GM21447 (cell line): ENCODE measurements at regions not wholly inside any gene's neighbourhood (a gene's known extent, or its start where the extent isn't known, plus 50 kb on each side); places are given as distances from the start of the nearest gene placed in this dataset.

Experiments used
- ATAC-seq: cut with Tn5 transposase; IDR thresholded peaks from one replicate; pipeline ENCODE4 v1.9.1; 2021; ENCODE audit not compliant: unreplicated experiment

DNA sequence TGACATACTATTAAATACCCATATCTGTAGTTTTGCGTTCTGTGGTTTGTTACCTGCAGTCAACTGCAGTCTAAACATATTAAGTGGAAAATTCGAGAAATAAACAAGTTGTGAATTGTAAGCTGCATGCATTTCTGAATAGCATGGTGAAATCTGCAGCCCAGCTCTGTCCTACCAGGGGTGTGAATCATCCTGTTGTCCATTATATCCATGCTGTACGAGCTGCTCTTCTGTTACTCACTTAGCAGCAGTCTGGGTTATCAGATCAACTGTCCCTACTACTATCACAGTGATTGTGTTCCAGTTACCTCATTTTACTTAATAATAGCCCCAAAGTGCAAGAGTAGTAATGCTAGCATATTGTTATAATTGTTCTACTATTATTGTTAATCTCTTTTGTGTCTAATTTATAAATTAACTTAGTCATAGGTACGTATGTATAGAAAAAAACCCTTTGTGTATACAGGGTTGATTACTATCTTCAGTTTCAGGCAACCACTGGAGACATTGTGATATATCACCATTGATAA is 173.7 kb upstream of the FAT4 start:
- ATAC-seq: no peak

- no peak for ATAC-seq
These were observed 179.1 kb upstream of the FAT4 start for GRCh38 chr4:125135652-125136051.

DNA sequence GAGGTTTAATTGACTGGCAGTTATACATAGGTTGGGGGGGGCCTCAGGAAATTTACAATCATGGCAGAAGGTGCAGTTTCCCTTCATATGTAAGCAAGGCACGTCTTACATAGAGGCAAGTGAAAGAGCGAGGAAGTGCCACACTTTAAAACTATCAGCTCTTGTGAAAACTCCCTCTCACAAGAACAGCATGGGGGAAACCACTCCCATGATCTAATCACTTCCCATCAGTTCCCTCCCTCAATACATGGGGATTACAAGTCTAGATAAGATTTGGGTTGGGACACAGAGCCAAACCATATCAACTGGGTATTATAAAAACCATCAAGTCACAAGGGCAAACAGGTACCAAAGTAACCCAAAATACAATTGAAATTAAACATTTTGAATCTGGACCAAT is 182.0 kb upstream of the FAT4 start:
- ATAC-seq: no peak

- no peak for ATAC-seq
These were observed 182.7 kb upstream of the FAT4 start for GRCh38 chr4:125131891-125132680.

- ATAC-seq: no peak
These were observed 189.5 kb upstream of the FAT4 start for GRCh38 chr4:125125276-125125675.

DNA sequence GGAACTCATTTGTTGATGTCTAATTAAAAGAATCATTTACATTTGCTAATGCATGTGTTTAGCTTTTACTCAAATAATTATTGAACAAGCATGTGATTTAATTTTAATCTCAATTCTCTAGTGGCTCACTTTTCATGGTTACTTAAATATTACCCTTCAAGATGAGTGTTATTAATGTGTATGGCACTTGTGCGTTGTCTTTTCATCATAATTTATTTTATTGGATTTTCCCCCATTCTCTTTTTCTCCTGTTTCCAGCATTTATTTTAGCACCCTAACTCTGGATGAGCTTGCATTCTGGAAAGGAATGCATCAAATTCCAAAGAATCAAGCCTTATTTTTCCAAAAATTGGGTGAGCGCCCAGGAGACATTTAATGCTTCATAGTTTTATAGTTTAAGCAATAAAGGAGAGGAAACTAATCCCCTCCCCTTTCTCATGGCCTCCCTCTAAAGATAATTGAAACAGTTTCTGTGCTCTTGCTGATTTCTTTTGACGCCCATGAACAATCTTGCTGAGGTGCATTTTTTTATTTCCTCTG is 191.1 kb upstream of the FAT4 start:
- no peak for ATAC-seq

DNA sequence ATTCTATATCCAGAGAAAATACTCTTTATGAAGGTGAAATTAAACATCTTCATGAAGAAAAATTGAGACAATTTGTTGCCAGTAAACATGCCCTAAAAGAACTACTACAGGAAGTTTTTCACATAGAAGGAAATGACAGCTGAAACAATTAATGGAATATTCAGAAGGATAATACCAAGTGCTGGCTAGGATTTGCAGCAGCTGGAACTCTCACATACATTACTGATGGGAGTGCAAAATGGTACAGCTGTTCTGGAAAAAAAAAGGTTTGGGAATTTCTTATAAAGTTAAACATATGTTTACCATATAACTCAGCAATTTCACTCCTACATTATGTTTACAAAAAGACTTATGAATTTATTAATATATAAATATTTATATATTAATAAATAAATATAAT is 193.2 kb upstream of the FAT4 start:
- ATAC-seq: no peak

GRCh38 chr4:125116431-125116830 is 198.3 kb upstream of the FAT4 start:
- no peak for ATAC-seq

DNA sequence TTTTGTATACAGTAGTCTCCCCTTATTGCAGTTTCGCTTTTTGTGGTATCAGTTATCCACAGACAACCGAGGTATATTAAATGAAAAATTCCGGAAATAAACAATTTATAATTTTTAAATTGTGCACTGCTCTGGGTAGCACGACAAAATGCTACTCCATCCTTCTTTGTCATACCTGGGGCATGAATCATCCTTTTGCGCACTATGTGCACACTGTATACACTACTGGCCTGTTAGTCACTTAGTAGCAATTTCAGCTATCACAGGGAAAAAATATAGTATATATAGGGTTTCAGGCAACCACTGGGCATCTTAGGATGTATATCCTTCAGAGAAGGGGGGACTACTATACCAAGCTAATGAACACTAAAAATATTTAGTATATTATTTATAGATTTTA is 198.8 kb upstream of the FAT4 start:
- no peak for ATAC-seq

- ATAC-seq: no peak
These were observed 199.3 kb upstream of the FAT4 start for GRCh38 chr4:125115476-125115875.

GRCh38 chr4:125112536-125112935 is 202.2 kb upstream of the FAT4 start:
- no peak for ATAC-seq

- no peak for ATAC-seq
These were observed 203.4 kb upstream of the FAT4 start for GRCh38 chr4:125111323-125111722.

GRCh38 chr4:125105561-125105960 is 209.2 kb upstream of the FAT4 start:
- ATAC-seq: no peak

- no peak for ATAC-seq
These were observed 210.1 kb upstream of the FAT4 start for GRCh38 chr4:125104616-125105015.

DNA sequence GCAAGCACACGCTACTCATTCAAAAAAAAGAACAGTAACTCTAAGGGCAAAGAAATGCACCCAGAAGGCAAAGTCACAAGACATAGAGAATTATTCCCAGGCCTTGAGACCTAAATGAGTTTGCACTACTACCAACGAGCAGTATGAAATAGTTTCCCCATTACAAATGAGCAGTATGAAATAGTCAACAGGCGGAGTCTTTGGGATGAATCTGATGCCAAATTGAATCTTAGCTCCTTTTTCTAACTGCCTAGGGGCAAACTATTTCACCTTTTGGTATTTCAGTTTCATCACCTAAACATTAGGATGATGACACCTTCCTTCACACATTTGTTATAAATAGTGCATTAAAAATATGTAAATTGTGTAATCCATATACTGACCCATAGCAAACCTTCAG is 213.0 kb upstream of the FAT4 start:
- no peak for ATAC-seq

DNA sequence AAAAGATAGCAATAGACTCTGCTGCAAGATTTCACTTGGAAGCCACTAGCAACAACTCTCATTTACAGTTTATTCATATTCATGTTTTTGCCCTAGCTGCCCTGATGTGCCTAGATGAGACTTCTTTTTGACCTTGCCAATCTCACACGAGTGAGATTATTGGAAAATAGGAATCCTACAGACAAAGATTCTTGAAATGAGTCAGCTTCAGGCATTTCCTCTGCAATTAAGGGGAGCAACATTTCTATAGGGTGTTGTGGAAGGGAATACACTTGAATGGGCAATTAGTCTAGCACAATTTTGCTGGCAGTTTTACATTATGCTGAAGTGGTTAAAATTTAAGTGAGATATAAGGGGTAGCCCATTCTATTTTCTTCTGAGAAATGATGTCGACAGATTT is 217.0 kb upstream of the FAT4 start:
- ATAC-seq: no peak

DNA sequence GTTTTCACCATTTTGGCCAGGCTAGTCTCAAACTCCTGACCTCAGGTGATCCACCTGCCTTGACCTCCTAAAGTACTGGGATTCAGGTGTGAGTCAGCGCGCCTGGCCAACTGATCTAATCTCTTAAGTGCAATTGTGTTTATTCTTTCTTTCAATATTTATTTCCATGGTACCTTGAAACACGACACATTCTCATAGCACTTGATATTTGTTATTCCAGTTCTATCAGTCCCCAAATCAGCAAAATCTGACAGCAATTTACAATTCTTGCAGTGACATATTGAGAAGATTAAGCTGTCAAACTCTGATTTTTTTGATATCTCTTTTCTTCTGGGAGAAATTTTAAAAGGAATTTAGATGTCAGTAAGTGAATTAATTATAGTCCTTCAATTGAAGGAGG is 218.1 kb upstream of the FAT4 start:
- no peak for ATAC-seq

- no peak for ATAC-seq
These were observed 223.2 kb upstream of the FAT4 start for GRCh38 chr4:125091541-125091940.

DNA sequence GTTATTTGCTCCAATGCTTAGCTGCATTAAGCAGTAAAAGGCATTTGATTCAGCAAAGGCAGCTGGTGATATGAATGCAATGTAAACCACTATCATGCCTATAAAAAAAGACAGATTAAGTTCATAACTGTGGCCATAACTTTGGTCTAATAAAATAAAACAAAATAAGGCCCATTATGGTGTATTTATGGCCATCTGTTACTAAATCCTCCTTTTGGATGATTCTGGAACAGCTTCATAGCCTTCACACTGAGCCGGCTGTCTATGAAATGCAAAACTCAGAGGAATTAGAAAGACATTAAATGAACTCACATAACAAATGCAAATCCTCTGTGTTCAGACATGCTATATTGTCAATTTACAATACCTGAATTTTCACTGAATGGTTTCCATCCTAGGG is 223.7 kb upstream of the FAT4 start:
- no peak for ATAC-seq

GRCh38 chr4:125084608-125085007 is 230.1 kb upstream of the FAT4 start:
- ATAC-seq: no peak

GRCh38 chr4:125082729-125083417 is 231.9 kb upstream of the FAT4 start:
- ATAC-seq: no peak

DNA sequence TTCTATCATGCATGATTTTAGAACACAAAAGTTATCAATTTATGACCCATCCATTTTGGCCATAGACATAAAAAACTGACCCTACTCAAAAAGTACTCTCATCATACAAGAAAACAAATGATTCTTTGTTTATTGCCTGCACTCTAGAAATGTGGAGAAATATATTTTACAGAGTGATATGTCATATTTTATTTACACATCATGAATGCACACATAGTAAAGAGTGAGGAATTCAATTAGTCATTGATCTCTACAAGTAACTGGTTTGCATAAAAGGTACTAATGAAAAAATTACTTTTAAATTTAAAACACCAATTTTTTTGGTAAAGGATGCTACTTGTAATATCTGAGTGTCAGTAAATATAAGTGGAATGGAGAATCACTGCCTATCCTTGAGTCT is 242.5 kb upstream of the FAT4 start:
- ATAC-seq: no peak
